ENCODE measurements at regions not wholly inside any gene's neighbourhood (a gene's known extent, or its start where the extent isn't known, plus 50 kb on each side); places are given as distances from the start of the nearest gene placed in this dataset.

DNA sequence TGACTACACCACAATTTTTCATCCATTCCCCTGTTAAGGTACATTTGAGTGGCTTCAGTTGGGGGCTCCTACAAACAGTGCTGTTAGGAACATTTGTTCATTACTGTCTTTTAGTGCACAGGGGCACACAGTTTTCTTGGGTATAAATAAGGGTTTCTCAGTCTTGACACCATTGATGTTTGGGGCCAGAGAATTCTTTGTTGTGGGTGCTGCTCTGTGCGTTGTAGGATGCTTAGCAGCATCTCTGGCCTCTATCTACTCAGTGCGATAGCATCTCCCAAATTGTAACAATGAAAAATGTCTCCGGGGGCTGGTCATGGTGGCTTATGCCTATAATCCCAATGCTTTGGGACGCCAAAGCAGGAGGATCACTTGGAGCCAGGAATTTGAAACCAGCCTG is 153.0 kb upstream of the MYL2 start:
- no peak for DNase-seq (ENCODE audit: low spot score)
- H3K27ac ChIP-seq (ENCODE audit: low read depth in 1 of 2, low read length in 2 of 2) = peak overlapping the region; percentile 91 to 92
- H3K36me3 ChIP-seq (ENCODE audit: control insufficient read depth in 4 of 4, insufficient read depth in 3 of 4, low read depth in 1 of 4, low read length in 3 of 4) = no peaks in the 10 kb centered on the region
- no peak overlapping the region for H3K9ac ChIP-seq (ENCODE audit: low read depth in 1 of 2, low read length in 2 of 2)
- 92% methylated on average over 4 of the region's 4 CpGs for WGBS
- H3K4me3 ChIP-seq (ENCODE audit: low read depth in 1 of 3, low read length in 3 of 3) = no peak overlapping the region
- TF ChIP-seq RAD21 (IDR thresholded peaks at IDR 0.05) (no peak), TAF1 (conservative IDR thresholded peaks at IDR 0.05) (no peak), SP1 (IDR thresholded peaks at IDR 0.05) (no peak), HNF4A (conservative IDR thresholded peaks at IDR 0.05) (no peak), GABPA (IDR thresholded peaks at IDR 0.05 in 1 of 2, conservative IDR thresholded peaks at IDR 0.05 in 1 of 2) (no peak), RXRA (IDR thresholded peaks at IDR 0.05) (no peak), HNF4G (IDR thresholded peaks at IDR 0.05) (no peak), NR2F2 (IDR thresholded peaks at IDR 0.05) (no peak), FOXA2 (IDR thresholded peaks at IDR 0.05) (no peak), EGR1 (IDR thresholded peaks at IDR 0.05; ENCODE audit: low read depth in 2 of 2) (no peak), FOXA1 (IDR thresholded peaks at IDR 0.05) (no peak), JUND (IDR thresholded peaks at IDR 0.05) (no peak), YY1 (IDR thresholded peaks at IDR 0.05) (no peak)
- TF ChIP-seq, protein P1, sequence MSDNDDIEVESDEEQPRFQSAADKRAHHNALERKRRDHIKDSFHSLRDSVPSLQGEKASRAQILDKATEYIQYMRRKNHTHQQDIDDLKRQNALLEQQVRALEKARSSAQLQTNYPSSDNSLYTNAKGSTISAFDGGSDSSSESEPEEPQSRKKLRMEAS (IDR thresholded peaks at IDR 0.05) = no peak
- TF ChIP-seq, protein P2, sequence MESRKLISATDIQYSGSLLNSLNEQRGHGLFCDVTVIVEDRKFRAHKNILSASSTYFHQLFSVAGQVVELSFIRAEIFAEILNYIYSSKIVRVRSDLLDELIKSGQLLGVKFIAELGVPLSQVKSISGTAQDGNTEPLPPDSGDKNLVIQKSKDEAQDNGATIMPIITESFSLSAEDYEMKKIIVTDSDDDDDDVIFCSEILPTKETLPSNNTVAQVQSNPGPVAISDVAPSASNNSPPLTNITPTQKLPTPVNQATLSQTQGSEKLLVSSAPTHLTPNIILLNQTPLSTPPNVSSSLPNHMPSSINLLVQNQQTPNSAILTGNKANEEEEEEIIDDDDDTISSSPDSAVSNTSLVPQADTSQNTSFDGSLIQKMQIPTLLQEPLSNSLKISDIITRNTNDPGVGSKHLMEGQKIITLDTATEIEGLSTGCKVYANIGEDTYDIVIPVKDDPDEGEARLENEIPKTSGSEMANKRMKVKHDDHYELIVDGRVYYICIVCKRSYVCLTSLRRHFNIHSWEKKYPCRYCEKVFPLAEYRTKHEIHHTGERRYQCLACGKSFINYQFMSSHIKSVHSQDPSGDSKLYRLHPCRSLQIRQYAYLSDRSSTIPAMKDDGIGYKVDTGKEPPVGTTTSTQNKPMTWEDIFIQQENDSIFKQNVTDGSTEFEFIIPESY (IDR thresholded peaks at IDR 0.05) = no peak
- TF ChIP-seq, protein P3, sequence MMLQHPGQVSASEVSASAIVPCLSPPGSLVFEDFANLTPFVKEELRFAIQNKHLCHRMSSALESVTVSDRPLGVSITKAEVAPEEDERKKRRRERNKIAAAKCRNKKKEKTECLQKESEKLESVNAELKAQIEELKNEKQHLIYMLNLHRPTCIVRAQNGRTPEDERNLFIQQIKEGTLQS (IDR thresholded peaks at IDR 0.05) = no peak
- TF ChIP-seq, protein P4, sequence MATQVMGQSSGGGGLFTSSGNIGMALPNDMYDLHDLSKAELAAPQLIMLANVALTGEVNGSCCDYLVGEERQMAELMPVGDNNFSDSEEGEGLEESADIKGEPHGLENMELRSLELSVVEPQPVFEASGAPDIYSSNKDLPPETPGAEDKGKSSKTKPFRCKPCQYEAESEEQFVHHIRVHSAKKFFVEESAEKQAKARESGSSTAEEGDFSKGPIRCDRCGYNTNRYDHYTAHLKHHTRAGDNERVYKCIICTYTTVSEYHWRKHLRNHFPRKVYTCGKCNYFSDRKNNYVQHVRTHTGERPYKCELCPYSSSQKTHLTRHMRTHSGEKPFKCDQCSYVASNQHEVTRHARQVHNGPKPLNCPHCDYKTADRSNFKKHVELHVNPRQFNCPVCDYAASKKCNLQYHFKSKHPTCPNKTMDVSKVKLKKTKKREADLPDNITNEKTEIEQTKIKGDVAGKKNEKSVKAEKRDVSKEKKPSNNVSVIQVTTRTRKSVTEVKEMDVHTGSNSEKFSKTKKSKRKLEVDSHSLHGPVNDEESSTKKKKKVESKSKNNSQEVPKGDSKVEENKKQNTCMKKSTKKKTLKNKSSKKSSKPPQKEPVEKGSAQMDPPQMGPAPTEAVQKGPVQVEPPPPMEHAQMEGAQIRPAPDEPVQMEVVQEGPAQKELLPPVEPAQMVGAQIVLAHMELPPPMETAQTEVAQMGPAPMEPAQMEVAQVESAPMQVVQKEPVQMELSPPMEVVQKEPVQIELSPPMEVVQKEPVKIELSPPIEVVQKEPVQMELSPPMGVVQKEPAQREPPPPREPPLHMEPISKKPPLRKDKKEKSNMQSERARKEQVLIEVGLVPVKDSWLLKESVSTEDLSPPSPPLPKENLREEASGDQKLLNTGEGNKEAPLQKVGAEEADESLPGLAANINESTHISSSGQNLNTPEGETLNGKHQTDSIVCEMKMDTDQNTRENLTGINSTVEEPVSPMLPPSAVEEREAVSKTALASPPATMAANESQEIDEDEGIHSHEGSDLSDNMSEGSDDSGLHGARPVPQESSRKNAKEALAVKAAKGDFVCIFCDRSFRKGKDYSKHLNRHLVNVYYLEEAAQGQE (IDR thresholded peaks at IDR 0.05) = no peak
- TF ChIP-seq, protein P5, sequence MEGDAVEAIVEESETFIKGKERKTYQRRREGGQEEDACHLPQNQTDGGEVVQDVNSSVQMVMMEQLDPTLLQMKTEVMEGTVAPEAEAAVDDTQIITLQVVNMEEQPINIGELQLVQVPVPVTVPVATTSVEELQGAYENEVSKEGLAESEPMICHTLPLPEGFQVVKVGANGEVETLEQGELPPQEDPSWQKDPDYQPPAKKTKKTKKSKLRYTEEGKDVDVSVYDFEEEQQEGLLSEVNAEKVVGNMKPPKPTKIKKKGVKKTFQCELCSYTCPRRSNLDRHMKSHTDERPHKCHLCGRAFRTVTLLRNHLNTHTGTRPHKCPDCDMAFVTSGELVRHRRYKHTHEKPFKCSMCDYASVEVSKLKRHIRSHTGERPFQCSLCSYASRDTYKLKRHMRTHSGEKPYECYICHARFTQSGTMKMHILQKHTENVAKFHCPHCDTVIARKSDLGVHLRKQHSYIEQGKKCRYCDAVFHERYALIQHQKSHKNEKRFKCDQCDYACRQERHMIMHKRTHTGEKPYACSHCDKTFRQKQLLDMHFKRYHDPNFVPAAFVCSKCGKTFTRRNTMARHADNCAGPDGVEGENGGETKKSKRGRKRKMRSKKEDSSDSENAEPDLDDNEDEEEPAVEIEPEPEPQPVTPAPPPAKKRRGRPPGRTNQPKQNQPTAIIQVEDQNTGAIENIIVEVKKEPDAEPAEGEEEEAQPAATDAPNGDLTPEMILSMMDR (IDR thresholded peaks at IDR 0.05; ENCODE audit: low read depth, low read length, missing input control) = no peak
- H3K4me1 ChIP-seq (ENCODE audit: control insufficient read depth in 4 of 4, insufficient read depth in 4 of 4, low read length in 3 of 4) = peaks cover 4 to 52% (median 28%) of the 10 kb centered on the region in 4 donors
- no peaks in the 10 kb centered on the region for H3K9me3 ChIP-seq (ENCODE audit: control insufficient read depth in 4 of 4, low read length in 3 of 4)
- H3K27me3 ChIP-seq (ENCODE audit: control insufficient read depth in 4 of 4, insufficient read depth in 4 of 4, low read length in 3 of 4) = no peaks in the 10 kb centered on the region
